Ishikawa (cell line): ENCODE measurements at regions not wholly inside any gene's neighbourhood (a gene's known extent, or its start where the extent isn't known, plus 50 kb on each side); places are given as distances from the start of the nearest gene placed in this dataset.

Experiments
- CEBPB ChIP-seq: IDR thresholded peaks from 2 replicates; pipeline ENCODE4 v1.6.1; 2012
- CREB1 ChIP-seq: IDR thresholded peaks from 2 replicates; pipeline ENCODE4 v1.6.1; 2012; ENCODE audit warnings: low read depth
- EGR1 ChIP-seq: IDR thresholded peaks from 2 replicates; pipeline ENCODE4 v1.6.1; 2012
- EP300 ChIP-seq: IDR thresholded peaks from 2 replicates; pipeline ENCODE4 v1.6.1; 2012; ENCODE audit warnings: borderline replicate concordance
- FOXM1 ChIP-seq: IDR thresholded peaks from 2 replicates; pipeline ENCODE4 v1.6.1; 2012; ENCODE audit warnings: low read depth, borderline replicate concordance
- NFIC ChIP-seq: IDR thresholded peaks from 2 replicates; pipeline ENCODE4 v1.6.1; 2012
- RAD21 ChIP-seq: IDR thresholded peaks from 2 replicates; pipeline ENCODE4 v1.6.1; 2012; ENCODE audit warnings: low read depth
- TAF1 ChIP-seq: IDR thresholded peaks from 2 replicates; pipeline ENCODE4 v1.6.1; 2012; ENCODE audit warnings: low read depth, mild to moderate bottlenecking
- TCF12 ChIP-seq: IDR thresholded peaks from 2 replicates; pipeline ENCODE4 v1.6.1; 2012; ENCODE audit warnings: low read depth
- TEAD4 ChIP-seq: IDR thresholded peaks from 2 replicates; pipeline ENCODE4 v1.6.1; 2012
- YY1 ChIP-seq: IDR thresholded peaks from 2 replicates; pipeline ENCODE4 v1.6.1; 2012; ENCODE audit warnings: low read depth
- ZBTB7A ChIP-seq: IDR thresholded peaks from 2 replicates; pipeline ENCODE4 v1.6.1; 2012; ENCODE audit warnings: low read depth
- TF ChIP-seq, protein P1 (sequence below): IDR thresholded peaks from 2 replicates; pipeline ENCODE4 v1.6.1; 2012
- TF ChIP-seq, protein P2 (sequence below): IDR thresholded peaks from 2 replicates; pipeline ENCODE4 v1.6.1; 2012
- TF ChIP-seq, protein P3 (sequence below): IDR thresholded peaks from 2 replicates; pipeline ENCODE4 v1.6.1; 2012; ENCODE audit warnings: low read depth, mild to moderate bottlenecking

DNA sequence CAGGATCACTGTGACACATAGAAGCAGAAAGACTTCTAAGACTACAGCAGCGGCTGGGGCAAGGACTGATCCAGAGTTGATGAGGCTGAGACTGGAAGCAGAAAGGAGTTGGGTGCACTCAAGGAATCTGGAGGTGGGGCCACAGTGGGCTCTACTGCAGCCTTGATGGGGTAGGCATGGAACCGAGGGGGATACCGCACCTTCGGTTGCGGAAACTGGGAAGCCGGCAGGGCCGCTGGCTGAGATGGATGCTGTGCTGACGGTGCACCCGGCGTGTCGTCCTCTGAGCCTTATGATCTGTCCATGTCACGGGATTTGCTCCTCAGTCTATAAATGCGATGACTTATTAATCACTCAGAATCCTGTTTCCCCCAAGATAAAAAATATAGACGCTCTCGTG is 473.5 kb upstream of the MYT1L start:
- TF ChIP-seq CREB1 (no peak), CEBPB (no peak), ZBTB7A (no peak), EP300 (no peak)
- TF ChIP-seq, protein P1, sequence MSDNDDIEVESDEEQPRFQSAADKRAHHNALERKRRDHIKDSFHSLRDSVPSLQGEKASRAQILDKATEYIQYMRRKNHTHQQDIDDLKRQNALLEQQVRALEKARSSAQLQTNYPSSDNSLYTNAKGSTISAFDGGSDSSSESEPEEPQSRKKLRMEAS, result no peak

DNA sequence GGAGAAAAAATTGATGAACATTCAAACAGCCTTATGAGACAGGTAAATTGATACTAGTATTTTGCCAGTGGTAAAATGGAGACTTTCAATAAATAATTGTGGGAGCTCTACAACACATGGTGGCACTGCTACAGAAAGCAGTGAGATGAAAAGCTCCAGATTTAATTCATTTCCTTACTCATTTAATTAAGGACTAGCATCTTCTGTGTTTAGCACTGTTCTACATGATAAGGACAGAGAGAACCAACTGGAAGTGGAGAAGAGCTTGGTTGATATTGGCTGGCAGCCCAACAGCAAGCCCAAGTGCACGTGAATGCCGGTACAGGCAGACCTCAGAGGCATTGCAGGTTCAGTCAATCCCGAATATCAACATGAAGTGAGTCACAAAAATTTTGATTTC is 470.4 kb upstream of the MYT1L start:
- TF ChIP-seq CREB1 (no peak), YY1 (no peak), TCF12 (no peak), TAF1 (no peak), EGR1 (no peak), EP300 (no peak), NFIC (no peak), RAD21 (no peak), CEBPB (no peak), FOXM1 (no peak)
- TF ChIP-seq, protein P2, sequence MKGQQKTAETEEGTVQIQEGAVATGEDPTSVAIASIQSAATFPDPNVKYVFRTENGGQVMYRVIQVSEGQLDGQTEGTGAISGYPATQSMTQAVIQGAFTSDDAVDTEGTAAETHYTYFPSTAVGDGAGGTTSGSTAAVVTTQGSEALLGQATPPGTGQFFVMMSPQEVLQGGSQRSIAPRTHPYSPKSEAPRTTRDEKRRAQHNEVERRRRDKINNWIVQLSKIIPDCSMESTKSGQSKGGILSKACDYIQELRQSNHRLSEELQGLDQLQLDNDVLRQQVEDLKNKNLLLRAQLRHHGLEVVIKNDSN, result no peak
- TF ChIP-seq, protein P3, sequence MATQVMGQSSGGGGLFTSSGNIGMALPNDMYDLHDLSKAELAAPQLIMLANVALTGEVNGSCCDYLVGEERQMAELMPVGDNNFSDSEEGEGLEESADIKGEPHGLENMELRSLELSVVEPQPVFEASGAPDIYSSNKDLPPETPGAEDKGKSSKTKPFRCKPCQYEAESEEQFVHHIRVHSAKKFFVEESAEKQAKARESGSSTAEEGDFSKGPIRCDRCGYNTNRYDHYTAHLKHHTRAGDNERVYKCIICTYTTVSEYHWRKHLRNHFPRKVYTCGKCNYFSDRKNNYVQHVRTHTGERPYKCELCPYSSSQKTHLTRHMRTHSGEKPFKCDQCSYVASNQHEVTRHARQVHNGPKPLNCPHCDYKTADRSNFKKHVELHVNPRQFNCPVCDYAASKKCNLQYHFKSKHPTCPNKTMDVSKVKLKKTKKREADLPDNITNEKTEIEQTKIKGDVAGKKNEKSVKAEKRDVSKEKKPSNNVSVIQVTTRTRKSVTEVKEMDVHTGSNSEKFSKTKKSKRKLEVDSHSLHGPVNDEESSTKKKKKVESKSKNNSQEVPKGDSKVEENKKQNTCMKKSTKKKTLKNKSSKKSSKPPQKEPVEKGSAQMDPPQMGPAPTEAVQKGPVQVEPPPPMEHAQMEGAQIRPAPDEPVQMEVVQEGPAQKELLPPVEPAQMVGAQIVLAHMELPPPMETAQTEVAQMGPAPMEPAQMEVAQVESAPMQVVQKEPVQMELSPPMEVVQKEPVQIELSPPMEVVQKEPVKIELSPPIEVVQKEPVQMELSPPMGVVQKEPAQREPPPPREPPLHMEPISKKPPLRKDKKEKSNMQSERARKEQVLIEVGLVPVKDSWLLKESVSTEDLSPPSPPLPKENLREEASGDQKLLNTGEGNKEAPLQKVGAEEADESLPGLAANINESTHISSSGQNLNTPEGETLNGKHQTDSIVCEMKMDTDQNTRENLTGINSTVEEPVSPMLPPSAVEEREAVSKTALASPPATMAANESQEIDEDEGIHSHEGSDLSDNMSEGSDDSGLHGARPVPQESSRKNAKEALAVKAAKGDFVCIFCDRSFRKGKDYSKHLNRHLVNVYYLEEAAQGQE, result no peak
- TF ChIP-seq, protein P1, result no peak

DNA sequence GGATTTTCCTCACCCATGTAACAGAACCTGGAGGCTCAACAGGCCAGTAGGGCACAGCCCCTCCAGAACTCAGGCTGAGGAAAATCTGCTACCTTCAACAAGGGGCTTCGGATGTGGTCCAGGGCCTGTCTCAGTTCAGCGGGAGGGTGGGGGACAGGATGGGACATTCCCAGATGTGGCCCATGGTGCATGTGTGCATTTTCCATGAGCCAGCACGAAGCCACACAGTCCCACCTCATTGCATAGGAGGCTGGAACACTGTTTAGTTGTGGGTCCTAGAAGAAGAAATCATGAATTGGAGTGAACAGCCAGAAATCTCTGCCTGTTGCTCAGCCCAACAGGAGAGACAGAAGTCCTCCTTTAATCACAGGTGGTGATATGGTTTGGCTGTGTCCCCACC is 469.6 kb upstream of the MYT1L start:
- TF ChIP-seq TAF1, result no peak
- TF ChIP-seq, protein P1, result no peak
- no peak for TF ChIP-seq NFIC
- no peak for TF ChIP-seq ZBTB7A
- TF ChIP-seq, protein P2, result no peak
- TF ChIP-seq YY1, result no peak
- TF ChIP-seq FOXM1, result no peak

DNA sequence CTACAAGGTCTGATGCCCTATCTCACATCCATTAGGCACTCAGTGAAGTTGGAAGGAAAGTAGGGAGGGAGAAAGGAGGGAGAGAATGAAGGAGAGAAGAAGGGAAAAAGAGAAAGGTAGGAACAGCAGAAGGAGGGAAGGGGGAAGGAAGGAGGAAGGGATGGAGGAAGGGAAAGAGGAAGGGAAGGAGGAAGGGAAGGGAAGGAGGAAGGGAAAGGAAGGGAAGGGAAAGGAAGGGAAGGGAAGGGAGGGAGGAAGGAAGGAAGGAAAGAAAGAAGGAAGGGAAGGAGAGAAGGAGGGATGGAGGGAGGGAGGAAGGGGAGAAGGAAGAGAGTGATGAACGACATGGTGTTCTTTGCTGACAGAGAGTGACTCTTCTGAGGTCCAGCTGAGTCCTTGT is 468.9 kb upstream of the MYT1L start:
- TF ChIP-seq FOXM1, result no peak
- TF ChIP-seq, protein P1, result no peak
- TF ChIP-seq EGR1, result no peak
- TF ChIP-seq CEBPB, result no peak
- TF ChIP-seq, protein P3, result no peak
- TF ChIP-seq, protein P2, result no peak
- TF ChIP-seq TEAD4, result no peak
- no peak for TF ChIP-seq CREB1
- TF ChIP-seq NFIC, result no peak
- TF ChIP-seq ZBTB7A, result no peak
- TF ChIP-seq TCF12, result no peak
- no peak for TF ChIP-seq RAD21
- TF ChIP-seq TAF1, result no peak
- TF ChIP-seq EP300, result no peak
- no peak for TF ChIP-seq YY1

DNA sequence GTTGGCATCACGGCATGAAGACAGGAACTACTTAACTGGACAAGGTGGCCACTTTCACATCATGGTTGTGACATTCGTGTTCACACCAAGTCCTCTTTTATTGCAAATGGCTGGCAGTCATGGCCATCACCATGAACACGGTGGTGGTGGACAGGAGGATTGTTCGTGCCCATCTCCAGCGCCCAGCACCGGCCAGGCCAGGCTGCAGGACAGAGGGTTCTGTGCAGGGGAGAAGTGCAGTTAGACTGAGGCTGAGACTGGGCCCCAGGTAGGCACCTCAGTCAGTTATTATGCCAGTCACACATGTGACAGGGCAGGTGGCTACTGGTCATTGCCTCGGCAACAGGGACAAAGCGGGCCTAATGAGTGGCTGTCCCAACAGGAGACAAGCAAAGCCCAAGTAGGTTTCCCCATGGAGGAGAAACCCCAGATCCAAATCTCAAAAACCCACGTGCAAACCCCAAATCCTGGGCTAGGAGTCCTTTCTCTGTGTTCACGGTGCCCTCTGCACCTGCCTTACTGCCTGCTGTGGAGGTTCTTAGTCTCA is 468.1 kb upstream of the MYT1L start:
- no peak for TF ChIP-seq CEBPB
- TF ChIP-seq NFIC, result no peak
- TF ChIP-seq TEAD4, result no peak
- TF ChIP-seq RAD21, result no peak
- no peak for TF ChIP-seq EGR1
- no peak for TF ChIP-seq TAF1
- TF ChIP-seq YY1, result no peak
- TF ChIP-seq FOXM1, result no peak
- TF ChIP-seq, protein P2, result no peak
